Activated CD4-positive, alpha-beta T cell treated with anti-CD3 and anti-CD28 coated beads, Interleukin-2, Interleukin-4, amounts not matched to agents 100 ng/mL and 50 ng/mL, durations not matched to agents 16 hours and 8 hours (primary cell): ENCODE measurements at regions not wholly inside any gene's neighbourhood (a gene's known extent, or its start where the extent isn't known, plus 50 kb on each side); places are given as distances from the start of the nearest gene placed in this dataset.
"Not testable (repeated sequence)": the region's sequence is repeated elsewhere in the genome, so short reads cannot be mapped to it uniquely, and the experiment has no call there.

Experiments used
- DNase-seq: peaks from one replicate; pipeline ENCODE4 v3.0.0-alpha.2; 2020; ENCODE audit warnings: low spot score

- DNase-seq = no peak
Measured at GRCh38 chr18:71238974-71239624, 950.3 kb downstream of the SOCS6 start.

DNA sequence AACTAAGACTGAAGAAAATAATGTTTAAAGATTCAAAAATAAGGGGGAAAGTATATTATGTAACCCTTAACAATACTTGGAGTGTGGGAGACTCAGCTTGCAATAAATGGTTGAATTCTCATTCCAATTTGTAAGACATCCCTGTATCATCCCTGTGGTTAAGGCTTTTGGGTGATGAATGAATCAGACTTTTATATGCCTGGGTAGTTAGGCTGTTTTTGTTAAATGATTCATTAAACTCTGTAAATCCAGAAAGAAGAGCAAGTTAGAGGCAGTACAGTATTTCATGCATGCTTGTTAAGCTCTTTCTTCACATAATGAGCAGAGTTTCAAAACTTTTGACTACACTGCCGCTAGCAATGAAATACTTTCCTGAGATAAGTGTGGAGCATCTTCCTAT lies 948.8 kb downstream of the SOCS6 start:
- no peak for DNase-seq

GRCh38 chr18:71233177-71233576 lies 944.3 kb downstream of the SOCS6 start:
- DNase-seq = no peak

GRCh38 chr18:71223486-71223885 lies 934.6 kb downstream of the SOCS6 start:
- DNase-seq = no peak

GRCh38 chr18:71221405-71221804 lies 932.6 kb downstream of the SOCS6 start:
- DNase-seq = no peak

DNA sequence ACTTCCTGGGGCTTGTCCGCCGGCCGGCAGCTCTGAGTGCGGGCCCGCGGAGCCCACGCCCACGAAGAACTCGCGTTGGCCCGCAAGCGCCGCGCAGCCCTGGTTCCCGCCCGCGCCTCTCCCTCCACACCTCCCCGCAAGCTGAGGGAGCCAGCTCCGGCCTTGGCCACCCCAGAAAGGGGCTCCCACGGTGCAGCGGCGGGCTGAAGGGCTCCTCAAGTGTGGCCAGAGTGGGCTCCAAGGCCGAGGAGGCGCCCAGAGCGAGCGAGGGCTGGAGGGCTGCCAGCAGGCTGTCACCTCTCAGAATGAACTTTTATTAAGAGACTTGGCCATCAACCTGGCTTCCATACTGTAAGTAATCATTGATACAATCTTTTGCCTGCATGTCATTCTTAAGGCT lies 923.9 kb downstream of the SOCS6 start:
- DNase-seq = not testable (repeated sequence)

- DNase-seq = no peak
Measured at GRCh38 chr18:71212222-71212621, 923.4 kb downstream of the SOCS6 start.

GRCh38 chr18:71209944-71210343 lies 921.1 kb downstream of the SOCS6 start:
- no peak for DNase-seq

GRCh38 chr18:71194438-71194837 lies 905.6 kb downstream of the SOCS6 start:
- DNase-seq = no peak

- no peak for DNase-seq
Measured at GRCh38 chr18:71189581-71189980, 900.7 kb downstream of the SOCS6 start.

- DNase-seq = no peak
Measured at GRCh38 chr18:71168557-71169145, 879.8 kb downstream of the SOCS6 start.

DNA sequence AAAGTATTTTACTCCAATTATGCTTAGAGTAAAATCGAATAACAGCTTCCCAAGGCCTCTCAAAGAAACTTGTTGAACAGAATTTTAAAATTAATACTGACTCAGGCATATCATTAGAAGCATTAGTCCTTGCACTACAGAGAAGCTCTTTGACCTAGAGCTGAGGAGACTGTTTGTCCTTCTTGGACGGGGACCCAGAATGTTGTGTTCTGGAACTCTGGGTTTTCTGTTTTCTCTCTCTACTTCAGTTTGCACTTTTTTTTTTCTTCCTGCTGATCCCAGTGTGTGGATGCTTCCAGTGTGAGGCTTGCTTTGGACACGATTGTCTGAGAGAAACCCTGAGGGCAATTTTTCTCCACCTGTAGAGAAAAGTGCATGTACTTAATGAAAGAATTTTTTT lies 847.6 kb downstream of the SOCS6 start:
- DNase-seq = no peak

DNA sequence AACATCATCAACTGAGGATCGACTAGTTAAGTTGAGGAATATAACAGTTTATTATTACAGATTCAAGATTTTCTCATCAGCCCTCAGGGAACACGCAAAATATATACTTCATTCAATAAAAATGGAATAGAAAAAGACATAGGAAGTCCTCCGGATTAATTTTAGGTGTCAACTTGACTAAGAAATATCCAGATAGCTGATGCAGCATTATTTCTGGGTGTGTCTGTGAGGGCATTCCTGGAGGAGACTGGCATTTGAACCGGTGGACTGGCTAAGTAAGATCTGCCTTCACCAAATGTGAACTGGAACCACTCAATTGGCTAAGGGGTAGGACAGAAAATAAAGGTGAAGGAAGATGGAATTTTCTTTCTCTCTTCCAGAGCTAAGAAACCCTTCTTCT lies 845.3 kb downstream of the SOCS6 start:
- no peak for DNase-seq

DNA sequence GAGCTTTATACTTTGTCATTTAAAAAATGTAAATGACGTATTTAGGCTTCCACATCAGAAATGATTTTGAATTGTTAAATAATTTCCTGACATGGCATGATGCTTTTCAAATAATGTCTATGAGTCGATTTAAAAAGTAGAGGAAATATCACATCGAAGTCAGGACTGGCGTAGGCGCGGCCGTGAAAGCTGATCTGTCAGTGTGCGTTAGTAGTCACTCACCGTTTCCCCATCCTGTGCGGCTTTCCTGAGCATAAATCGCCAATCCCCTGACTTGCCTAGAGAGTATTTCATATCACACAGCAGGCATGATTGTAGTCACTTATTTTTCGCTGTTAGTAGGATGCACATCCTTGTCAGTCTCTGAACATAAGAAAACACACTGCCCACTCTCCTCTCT lies 843.1 kb downstream of the SOCS6 start:
- no peak for DNase-seq

DNA sequence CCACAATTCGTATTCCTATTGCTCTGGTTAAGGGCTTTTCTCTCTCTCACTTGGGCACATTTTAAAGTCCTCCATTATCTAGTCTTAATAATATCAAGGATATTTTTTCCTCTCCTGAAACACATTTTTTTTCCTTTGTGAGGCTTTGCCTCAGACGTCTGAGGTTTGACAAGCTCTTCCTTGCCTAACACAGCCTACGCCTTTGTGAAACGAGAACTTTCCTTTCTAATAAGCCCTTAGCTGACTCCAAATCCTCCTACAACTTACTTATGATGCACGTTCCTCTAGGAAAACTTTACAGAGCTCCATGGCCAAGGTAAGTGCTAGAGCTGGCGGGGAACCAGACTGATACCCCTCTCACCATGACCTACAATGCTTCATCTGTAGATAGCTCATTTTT lies 841.5 kb downstream of the SOCS6 start:
- no peak for DNase-seq

DNA sequence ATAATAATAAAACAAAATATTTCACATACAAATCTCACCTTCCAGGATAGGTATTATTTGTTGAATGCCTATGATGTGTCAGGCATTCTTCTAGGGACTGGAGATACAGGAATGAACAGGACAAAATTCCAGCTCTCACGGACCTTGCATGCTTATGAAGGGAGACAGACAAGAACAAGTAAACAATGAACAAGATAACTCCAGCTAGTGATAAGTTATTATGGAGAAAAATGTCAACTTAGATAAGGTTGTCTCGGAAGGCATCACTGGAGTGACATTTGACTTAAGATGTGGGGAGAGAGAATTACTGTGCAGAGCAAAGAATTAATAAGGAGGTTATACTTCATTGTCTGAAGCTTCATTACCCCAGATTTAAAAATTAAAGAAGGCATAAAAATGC lies 836.7 kb downstream of the SOCS6 start:
- no peak for DNase-seq

DNA sequence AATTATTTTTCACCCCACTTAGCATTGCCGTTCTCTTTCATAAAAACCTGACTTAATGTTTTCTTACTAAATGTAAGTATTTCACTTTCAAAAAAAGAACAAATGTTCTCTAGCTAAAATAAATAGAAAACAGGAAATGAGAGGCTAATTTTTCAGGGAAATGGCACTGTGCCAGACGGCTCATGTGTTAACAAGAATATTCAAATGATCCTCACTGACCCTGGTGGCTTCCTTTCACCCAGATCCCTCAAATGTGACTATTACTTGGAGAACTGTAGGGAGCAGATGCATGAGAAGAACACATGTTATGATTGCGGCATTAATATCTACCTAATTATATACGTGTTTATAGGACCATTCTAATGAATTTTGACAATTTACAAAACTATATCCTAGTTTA lies 827.7 kb downstream of the SOCS6 start:
- no peak for DNase-seq

DNA sequence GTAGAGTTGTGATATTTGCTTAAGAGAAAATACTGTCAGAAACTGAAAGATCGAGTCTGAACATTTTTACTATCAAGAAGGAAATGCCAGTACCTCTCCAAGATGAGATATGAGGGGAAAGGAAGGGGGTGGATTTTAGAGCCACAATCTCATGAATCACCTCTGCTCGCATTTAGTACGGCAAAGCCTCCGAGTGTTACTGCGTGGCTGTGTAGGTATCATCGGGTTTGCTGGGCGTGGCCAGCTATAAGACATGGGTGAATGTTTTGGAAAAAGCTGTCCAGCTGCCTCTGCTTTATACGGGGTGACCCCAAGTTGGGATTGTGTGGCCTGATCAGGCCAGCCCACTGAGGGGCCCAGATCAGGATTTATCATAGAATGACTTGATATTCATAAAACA lies 826.4 kb downstream of the SOCS6 start:
- DNase-seq = no peak

DNA sequence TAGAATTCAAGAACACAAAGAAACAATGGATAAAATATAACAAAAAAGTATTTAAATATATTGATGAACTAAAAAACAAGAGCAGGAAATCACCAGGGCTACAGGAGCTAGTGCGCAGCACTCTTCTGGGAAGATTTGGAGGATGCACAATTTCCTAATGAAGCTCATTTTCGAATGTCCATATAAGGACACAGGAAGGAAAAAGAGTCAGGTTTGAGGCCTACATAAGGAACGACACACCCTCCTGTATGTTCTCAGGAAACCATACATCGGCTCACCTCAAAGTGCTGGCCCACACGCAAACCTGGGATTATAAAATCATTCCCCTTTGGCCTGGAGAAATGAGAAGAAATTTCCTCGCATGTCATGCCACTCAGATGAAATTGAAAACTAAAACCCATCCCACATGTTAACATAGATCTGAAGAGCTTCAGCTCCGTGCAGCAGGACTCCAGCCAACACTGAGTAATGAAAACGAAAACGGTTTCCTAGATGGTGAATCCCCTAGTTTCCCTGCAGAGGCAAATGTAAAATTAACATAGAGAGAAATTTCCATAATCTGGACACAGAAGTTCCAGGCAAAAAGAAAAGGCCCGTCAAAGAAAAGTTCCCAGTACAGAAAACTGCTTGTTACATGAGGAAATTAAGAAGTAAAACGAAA lies 825.8 kb downstream of the SOCS6 start:
- DNase-seq = no peak

DNA sequence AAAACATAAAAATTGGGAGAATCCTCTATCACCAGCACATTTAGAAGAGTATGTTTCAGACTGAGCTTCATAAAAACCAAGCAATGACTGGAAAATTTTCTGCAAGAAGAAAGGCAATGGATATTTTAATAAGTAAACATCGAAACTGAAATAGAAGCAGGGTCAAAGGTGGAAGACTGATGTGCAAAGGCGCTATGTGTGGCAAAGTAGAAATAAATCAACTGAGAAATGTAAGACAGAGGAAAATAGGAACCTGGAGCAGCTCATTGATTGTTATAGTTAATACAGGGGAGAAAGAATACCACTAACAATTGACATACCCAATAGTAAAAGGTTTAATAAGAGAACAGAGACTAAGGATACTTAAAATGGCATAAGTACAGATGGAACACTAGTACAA lies 818.4 kb downstream of the SOCS6 start:
- DNase-seq = no peak

DNA sequence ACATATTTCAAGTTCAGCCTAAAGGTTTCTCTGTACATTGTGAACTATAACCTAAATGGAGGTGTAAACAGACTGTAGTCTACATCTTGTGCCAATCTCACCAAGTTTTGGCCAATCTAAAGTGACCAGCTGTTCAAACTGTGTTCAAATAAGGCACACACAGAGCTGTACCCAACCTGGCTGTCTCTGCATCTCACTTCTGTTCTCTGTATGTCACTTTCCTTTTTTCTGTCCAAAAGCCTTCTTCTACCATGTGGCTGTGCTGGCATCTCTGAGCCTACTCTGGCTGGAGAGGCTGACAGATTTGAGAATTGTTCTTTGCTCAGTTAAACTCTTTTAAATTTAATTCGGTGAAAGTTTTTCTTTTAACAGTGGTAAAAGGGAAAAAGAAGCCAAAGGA lies 817.9 kb downstream of the SOCS6 start:
- no peak for DNase-seq

- DNase-seq = no peak
Measured at GRCh38 chr18:71105994-71106546, 817.2 kb downstream of the SOCS6 start.

GRCh38 chr18:71105078-71105819 lies 816.4 kb downstream of the SOCS6 start:
- DNase-seq = no peak
